GM19324 (cell line): ENCODE measurements at regions not wholly inside any gene's neighbourhood (a gene's known extent, or its start where the extent isn't known, plus 50 kb on each side); places are given as distances from the start of the nearest gene placed in this dataset.
"Not testable (repeated sequence)": the region's sequence is repeated elsewhere in the genome, so short reads cannot be mapped to it uniquely, and the experiment has no call there.

Experiments
- ATAC-seq: cut with Tn5 transposase; IDR thresholded peaks from one replicate; pipeline ENCODE4 v1.9.1; 2021; ENCODE audit warnings: mild to moderate bottlenecking, moderate library complexity; ENCODE audit not compliant: unreplicated experiment, low FRiP score

GRCh38 chr3:55297706-55298105 is 189.4 kb downstream of the WNT5A start:
- no peak for ATAC-seq

- no peak for ATAC-seq
These were observed 189.9 kb downstream of the WNT5A start for GRCh38 chr3:55297245-55297644.

DNA sequence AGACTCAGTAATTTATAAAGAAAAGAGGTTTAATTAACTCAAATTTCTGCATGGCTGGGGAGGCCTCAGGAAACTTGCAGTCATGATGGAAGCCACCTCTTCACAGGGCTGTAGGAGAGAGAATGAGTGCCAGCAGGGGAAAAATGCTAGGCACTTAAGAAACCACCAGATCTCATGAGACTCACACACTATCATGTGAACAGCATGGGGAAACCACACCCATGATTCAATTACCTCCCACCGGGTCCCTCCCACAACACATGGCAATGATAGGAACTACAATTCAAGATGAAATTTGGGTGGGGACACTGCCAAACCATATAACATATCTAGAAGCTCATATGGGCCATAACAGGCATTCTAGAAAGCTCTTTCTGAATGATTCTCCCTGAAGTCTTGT is 190.3 kb downstream of the WNT5A start:
- no peak for ATAC-seq

GRCh38 chr3:55296030-55296429 is 191.1 kb downstream of the WNT5A start:
- no peak for ATAC-seq

- no peak for ATAC-seq
These were observed 192.5 kb downstream of the WNT5A start for GRCh38 chr3:55294557-55294956.

DNA sequence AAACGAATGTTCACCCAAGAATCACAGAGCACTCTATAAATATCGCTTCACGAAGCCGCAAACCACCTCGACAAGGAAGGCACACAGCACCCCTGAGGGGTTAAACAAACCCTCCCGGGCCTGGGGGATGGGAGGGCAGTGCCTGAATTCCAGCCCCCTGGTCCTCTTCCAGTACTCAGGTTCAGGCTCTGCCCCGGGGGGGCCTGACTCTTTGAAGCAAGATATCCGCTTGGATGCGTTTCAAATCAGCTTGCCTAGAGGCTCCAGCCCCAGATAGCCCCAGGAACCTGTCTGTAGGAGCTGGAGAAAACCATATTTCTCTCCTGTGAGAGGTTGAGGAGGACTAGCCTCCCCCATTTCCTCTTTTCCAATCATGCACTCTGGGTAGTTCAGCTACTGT is 194.7 kb downstream of the WNT5A start:
- ATAC-seq = no peak

GRCh38 chr3:55288657-55289056 is 198.4 kb downstream of the WNT5A start:
- ATAC-seq = no peak

- ATAC-seq = no peak
These were observed 200.4 kb downstream of the WNT5A start for GRCh38 chr3:55286693-55287092.

GRCh38 chr3:55285156-55285555 is 201.9 kb downstream of the WNT5A start:
- no peak for ATAC-seq

- ATAC-seq = no peak
These were observed 203.6 kb downstream of the WNT5A start for GRCh38 chr3:55283441-55283925.

- no peak for ATAC-seq
These were observed 204.1 kb downstream of the WNT5A start for GRCh38 chr3:55282994-55283393.

GRCh38 chr3:55272031-55272645 is 215.0 kb downstream of the WNT5A start:
- no peak for ATAC-seq

DNA sequence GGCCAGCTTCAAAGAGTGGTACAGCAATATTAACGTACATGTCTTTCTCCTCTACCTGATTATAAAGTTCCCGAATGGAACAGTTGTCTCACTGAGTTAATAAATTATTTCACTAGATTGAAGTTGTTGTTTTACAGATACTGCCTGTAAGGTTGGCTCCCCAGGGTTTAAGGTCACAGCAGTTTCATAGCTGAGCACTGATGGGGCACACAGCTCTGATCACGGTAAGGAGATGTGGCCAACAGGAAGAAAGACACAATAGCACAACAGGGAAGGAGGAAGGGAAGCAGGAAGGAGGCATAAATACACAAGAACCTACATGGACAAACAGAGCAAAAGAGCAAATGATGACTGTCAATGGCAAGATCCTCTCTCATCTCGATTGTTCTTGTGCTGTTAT is 215.6 kb downstream of the WNT5A start:
- no peak for ATAC-seq

GRCh38 chr3:55270976-55271375 is 216.1 kb downstream of the WNT5A start:
- ATAC-seq = no peak

DNA sequence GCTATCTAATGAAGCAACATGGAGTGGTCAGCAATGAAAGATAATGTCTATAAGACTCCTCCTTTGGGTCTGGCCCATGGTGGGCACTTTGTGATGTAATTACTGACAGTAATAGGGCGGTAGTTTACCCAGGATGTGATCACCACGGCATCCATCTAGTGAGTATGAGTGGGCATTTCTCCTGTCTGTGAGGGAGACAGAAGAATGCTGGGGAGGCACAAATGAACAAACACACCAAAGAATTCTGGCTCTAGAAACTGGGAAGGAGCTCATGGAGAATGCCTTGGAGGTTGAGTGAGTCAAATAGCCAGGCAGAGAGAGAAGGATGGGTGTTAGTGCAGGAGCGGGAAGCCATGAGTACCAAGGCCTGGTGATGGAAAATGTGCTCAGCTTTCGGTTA is 217.5 kb downstream of the WNT5A start:
- no peak for ATAC-seq

DNA sequence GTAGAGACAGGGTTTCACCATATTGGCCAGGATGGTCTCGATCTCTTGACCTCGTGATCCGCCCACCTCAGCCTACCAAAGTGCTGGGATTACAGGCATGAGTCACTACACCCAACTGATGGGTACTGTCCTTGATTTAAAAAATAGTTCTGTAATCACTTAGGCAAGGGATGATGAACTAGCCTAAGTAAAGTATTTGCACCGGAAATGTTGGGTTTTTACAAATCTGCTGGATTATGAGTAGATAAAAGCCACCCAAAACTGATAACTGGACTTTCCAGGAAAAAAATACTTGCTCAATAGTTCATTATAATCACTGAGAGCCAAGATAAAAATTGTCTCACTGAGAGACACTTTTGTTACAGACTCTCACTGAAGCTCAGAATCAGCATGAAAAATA is 218.0 kb downstream of the WNT5A start:
- ATAC-seq = no peak

- ATAC-seq = no peak
These were observed 219.7 kb downstream of the WNT5A start for GRCh38 chr3:55267206-55267930.

GRCh38 chr3:55264919-55265318 is 222.2 kb downstream of the WNT5A start:
- ATAC-seq = no peak

- ATAC-seq = no peak
These were observed 234.2 kb downstream of the WNT5A start for GRCh38 chr3:55252921-55253320.

GRCh38 chr3:55249156-55249555 is 237.9 kb downstream of the WNT5A start:
- ATAC-seq = not testable (repeated sequence)

DNA sequence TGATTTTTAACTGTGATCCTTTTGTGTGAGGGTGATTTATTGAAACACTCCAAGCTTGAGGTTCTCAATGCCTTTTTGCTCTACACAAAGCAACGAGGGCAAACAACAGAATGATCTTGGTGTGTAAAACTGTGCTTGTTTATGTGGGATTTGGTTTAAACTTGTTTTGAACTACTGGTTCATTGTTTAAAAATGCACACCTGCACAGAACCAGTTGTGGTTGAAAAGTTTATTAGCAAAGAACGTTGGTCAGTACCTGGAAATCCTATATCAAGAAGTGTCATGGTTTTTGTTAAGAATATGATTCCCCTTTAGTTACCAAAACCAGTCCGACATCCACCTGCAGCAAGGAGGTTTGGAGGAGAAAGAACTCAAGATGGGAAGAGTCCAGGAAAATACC is 239.4 kb downstream of the WNT5A start:
- no peak for ATAC-seq

- no peak for ATAC-seq
These were observed 241.1 kb downstream of the WNT5A start for GRCh38 chr3:55246033-55246432.
